Endothelial cell of umbilical vein (primary cell): ENCODE measurements at regions not wholly inside any gene's neighbourhood (a gene's known extent, or its start where the extent isn't known, plus 50 kb on each side); places are given as distances from the start of the nearest gene placed in this dataset.

Source experiments
- BruUV-seq: library from RNA; stranded (reverse); fragments of 400-500 nt; replicated peaks from 2 replicates; lab custom pipeline; 2021; lab: Mats Ljungman, UMichigan
- CTCF ChIA-PET: fragments of 300-600, 350-600 bp; sonication (Branson Sonifier 250); formaldehyde crosslinking; loops from one replicate; lab custom pipeline; 2021; ENCODE audit warnings: antibody characterized with exemption, inconsistent platforms; lab: Charles Lee
- POLR2A ChIA-PET: fragments of 300-600, 350-600 bp; sonication (Branson Sonifier 250); formaldehyde crosslinking; loops from one replicate; lab custom pipeline; 2021; ENCODE audit warnings: antibody characterized with exemption, inconsistent platforms; lab: Charles Lee
- DNase-seq: peaks from one replicate; pipeline ENCODE4 v3.0.0-alpha.2; 2011; ENCODE audit warnings: low read depth, low spot score
- FAIRE-seq: peaks from 2 replicates; lab custom pipeline; 2011; peaks lifted over from hg19 to GRCh38; lab: Jason Lieb, UNC
- H2AFZ ChIP-seq: 2 replicates; pipeline ENCODE4 v1.6.0; 2012; ENCODE audit warnings: low read depth, low read length, control low read depth, inconsistent platforms
- H3K27ac ChIP-seq: 2 replicates; pipeline ENCODE4 v1.5.1; 2011; ENCODE audit warnings: low read depth, mild to moderate bottlenecking, control low read depth, low read length, moderate library complexity; ENCODE audit not compliant: insufficient read depth
- H3K27me3 ChIP-seq, 2 experiments: 2 replicates each; pipeline versions ENCODE4 v1.6.0 to v1.6.1; 2011; ENCODE audit warnings: low read length in 2 of 2, mixed read lengths in 1 of 2; ENCODE audit not compliant: control insufficient read depth in 2 of 2, insufficient read depth in 2 of 2
- H3K36me3 ChIP-seq, 2 experiments: 2 replicates in 1 of 2; 3 replicates in 1 of 2; pipeline ENCODE4 v1.5.1; 2011; ENCODE audit warnings: low read length in 2 of 2, mild to moderate bottlenecking in 1 of 2, moderate library complexity in 1 of 2; ENCODE audit not compliant: control insufficient read depth in 2 of 2, insufficient read depth in 2 of 2; ENCODE audit errors: extremely low read depth in 1 of 2
- H3K4me1 ChIP-seq: 3 replicates; pipeline ENCODE4 v1.5.1; 2011; ENCODE audit warnings: mild to moderate bottlenecking, low read length; ENCODE audit not compliant: control insufficient read depth, insufficient read depth; ENCODE audit errors: extremely low read depth
- H3K4me2 ChIP-seq: 2 replicates; pipeline ENCODE4 v1.6.1; 2011; ENCODE audit warnings: low read length, control low read depth, mixed read lengths; ENCODE audit not compliant: insufficient read depth
- H3K4me3 ChIP-seq, 3 experiments: fragments of 200-600 bp in 1 of 3; sonication (generic), shearing (Covaris generic) in 1 of 3; replicated peaks in 1 of 3; 2 replicates each; pipeline ENCODE4 v1.5.1; 2011 to 2016; ENCODE audit warnings: control low read depth in 3 of 3, low read length in 3 of 3, mild to moderate bottlenecking in 2 of 3, inconsistent platforms in 1 of 3, low read depth in 1 of 3, moderate library complexity in 1 of 3; ENCODE audit not compliant: insufficient read depth in 1 of 3
- H3K79me2 ChIP-seq: 2 replicates; pipeline ENCODE4 v1.6.0; 2012; ENCODE audit warnings: low read length, inconsistent platforms; ENCODE audit not compliant: control insufficient read depth, insufficient read depth
- H3K9ac ChIP-seq: replicated peaks from 2 replicates; pipeline ENCODE3; 2011; ENCODE audit warnings: low read length, control low read depth; ENCODE audit not compliant: insufficient read depth; ENCODE audit errors: extremely low read depth
- H3K9me1 ChIP-seq: replicated peaks from 3 replicates; pipeline ENCODE4 v1.6.0; 2011; ENCODE audit warnings: mild to moderate bottlenecking, low read length; ENCODE audit not compliant: control insufficient read depth, insufficient read depth; ENCODE audit errors: extremely low read depth
- H3K9me3 ChIP-seq: replicated peaks from 2 replicates; pipeline ENCODE4 v1.5.1; 2012; ENCODE audit warnings: low read length, inconsistent platforms; ENCODE audit not compliant: control insufficient read depth, insufficient read depth
- H4K20me1 ChIP-seq: replicated peaks from 2 replicates; pipeline ENCODE3; 2011; ENCODE audit warnings: mild to moderate bottlenecking, low read length; ENCODE audit not compliant: control insufficient read depth, insufficient read depth; ENCODE audit errors: extremely low read depth
- CTCF ChIP-seq, 2 donors: IDR thresholded peaks; 1 replicate in 1 of 2; 2 replicates in 1 of 2; pipeline ENCODE4 v1.5.1; 2011; ENCODE audit warnings: low read length in 2 of 2, mild to moderate bottlenecking in 2 of 2, moderate library complexity in 2 of 2, control low read depth in 1 of 2, inconsistent platforms in 1 of 2, low read depth in 1 of 2; ENCODE audit not compliant: insufficient read depth in 1 of 2; ENCODE audit errors: extremely low read depth in 1 of 2
- EZH2 ChIP-seq: IDR thresholded peaks from 2 replicates; pipeline ENCODE4 v1.6.1; 2012; ENCODE audit warnings: borderline replicate concordance, low read depth, mild to moderate bottlenecking, moderate library complexity, low read length, inconsistent platforms; ENCODE audit not compliant: severe bottlenecking
- FOS ChIP-seq: IDR thresholded peaks from 2 replicates; pipeline ENCODE4 v1.6.1; 2011; ENCODE audit warnings: mild to moderate bottlenecking, low read length, moderate library complexity, borderline replicate concordance; ENCODE audit not compliant: insufficient read depth
- GATA2 ChIP-seq: IDR thresholded peaks from 2 replicates; pipeline ENCODE4 v1.7.0; 2011; ENCODE audit warnings: low read depth, mild to moderate bottlenecking, moderate library complexity, mixed read lengths, low read length; ENCODE audit not compliant: insufficient read length, insufficient read depth
- JUN ChIP-seq: IDR thresholded peaks from 2 replicates; pipeline ENCODE4 v1.6.1; 2011; ENCODE audit warnings: borderline replicate concordance, low read depth; ENCODE audit not compliant: insufficient read length, insufficient read depth
- MAX ChIP-seq: IDR thresholded peaks from 2 replicates; pipeline ENCODE4 v1.6.1; 2011; ENCODE audit not compliant: insufficient read depth, insufficient read length
- MYC ChIP-seq: IDR thresholded peaks from one replicate; pipeline ENCODE4 v1.6.1; 2011; ENCODE audit warnings: mild to moderate bottlenecking, low read depth, low read length
- POLR2A ChIP-seq: IDR thresholded peaks from 2 replicates; pipeline ENCODE4 v1.6.1; 2012; ENCODE audit warnings: low read depth, mild to moderate bottlenecking, control low read depth, low read length
- POLR2AphosphoS5 ChIP-seq: IDR thresholded peaks from 2 replicates; pipeline ENCODE4 v1.6.1; 2012; ENCODE audit warnings: low read depth, mild to moderate bottlenecking, control low read depth, low read length, moderate library complexity; ENCODE audit not compliant: insufficient read depth
- dilution Hi-C: fragments of 300-500 bp; cut with MboI; formaldehyde crosslinking; loops from one replicate; pipeline ENCODE4 v1.15.0; 2019; ENCODE audit warnings: low sequenced_read_pairs; ENCODE audit not compliant: extremely low pct_ligation_motif_present
- intact Hi-C: fragments of 100-400 bp; cut with micrococcal nuclease; formaldehyde crosslinking; loops from one replicate; pipeline ENCODE4 v1.10.0; 2022

- Histone ChIP-seq H3K9ac (no peak overlapping the region), H3K36me3 (no peaks in the 10 kb centered on the region), H3K9me1 (no peaks in the 10 kb centered on the region), H3K4me2 (no peak overlapping the region), H3K27ac (no peak overlapping the region), H3K4me3 (no peak overlapping the region), H3K9me3 (no peaks in the 10 kb centered on the region), H3K4me1 (no peaks in the 10 kb centered on the region), H2AFZ (no peak overlapping the region), H3K79me2 (no peaks in the 10 kb centered on the region), H4K20me1 (no peaks in the 10 kb centered on the region), H3K27me3 (no peaks in the 10 kb centered on the region)
- dilution Hi-C loops = no loop called here
- BruUV-seq = no TSS peak
- ChIA-PET CTCF (no interaction called here), POLR2A (no interaction called here)
- DNase-seq (no peak), FAIRE-seq (no peak)
- TF ChIP-seq JUN (no peak), EZH2 (no peak), FOS (no peak)
- intact Hi-C loops = no loop called here
Measured at GRCh38 chr11:50164050-50164449, 131.4 kb downstream of the OR4C45 start.

GRCh38 chr11:50169634-50170033, 137.0 kb downstream of the OR4C45 start:
- dilution Hi-C loops (no loop called here), intact Hi-C loops (no loop called here)
- H3K36me3 ChIP-seq = no peaks in the 10 kb centered on the region
- ChIA-PET POLR2A (no interaction called here), CTCF (no interaction called here)
- H2AFZ ChIP-seq = no peak overlapping the region
- TF ChIP-seq EZH2 (no peak), GATA2 (no peak), MYC (no peak), MAX (no peak), POLR2A (no peak), CTCF (IDR thresholded peaks at IDR 0.05; ENCODE audit: extremely low read depth in 1 of 2, insufficient read depth in 1 of 2, low read depth in 1 of 2, low read length in 2 of 2) (no peak), POLR2AphosphoS5 (no peak), FOS (no peak), JUN (no peak)
- H3K27me3 ChIP-seq = no peaks in the 10 kb centered on the region
- peaks cover 2% of the 10 kb centered on the region for H3K9me3 ChIP-seq
- no peak overlapping the region for H3K9ac ChIP-seq
- H3K4me1 ChIP-seq = no peaks in the 10 kb centered on the region
- DNase-seq = no peak
- no TSS peak for BruUV-seq
- H3K4me2 ChIP-seq = no peak overlapping the region
- H3K79me2 ChIP-seq = no peaks in the 10 kb centered on the region
- H4K20me1 ChIP-seq = no peaks in the 10 kb centered on the region
- H3K4me3 ChIP-seq = no peak overlapping the region
- FAIRE-seq = no peak
- H3K27ac ChIP-seq = no peak overlapping the region
- no peaks in the 10 kb centered on the region for H3K9me1 ChIP-seq
